DOHH2 (cell line): ENCODE measurements at regions not wholly inside any gene's neighbourhood (a gene's known extent, or its start where the extent isn't known, plus 50 kb on each side); places are given as distances from the start of the nearest gene placed in this dataset.

ENCODE experiments used
- CTCF ChIP-seq: fragments of 200-600 bp; sonication (generic); IDR thresholded peaks from one replicate; pipeline ENCODE4 v1.5.1; 2014; ENCODE audit warnings: antibody characterized with exemption, mild to moderate bottlenecking, low read depth, low read length; ENCODE audit not compliant: poor library complexity, severe bottlenecking
- EZH2phosphoT487 ChIP-seq: fragments of 200-600 bp; sonication (generic); IDR thresholded peaks from 2 replicates; pipeline ENCODE4 v1.6.1; 2017; ENCODE audit warnings: borderline replicate concordance, mild to moderate bottlenecking, antibody characterized with exemption, low read length, moderate library complexity, mixed read lengths

- TF ChIP-seq CTCF: no peak
- no peak for TF ChIP-seq EZH2phosphoT487
Measured at GRCh38 chr2:523698-524270, 153.4 kb downstream of the TMEM18 start.
